ENCODE measurements at regions not wholly inside any gene's neighbourhood (a gene's known extent, or its start where the extent isn't known, plus 50 kb on each side); places are given as distances from the start of the nearest gene placed in this dataset.

DNA sequence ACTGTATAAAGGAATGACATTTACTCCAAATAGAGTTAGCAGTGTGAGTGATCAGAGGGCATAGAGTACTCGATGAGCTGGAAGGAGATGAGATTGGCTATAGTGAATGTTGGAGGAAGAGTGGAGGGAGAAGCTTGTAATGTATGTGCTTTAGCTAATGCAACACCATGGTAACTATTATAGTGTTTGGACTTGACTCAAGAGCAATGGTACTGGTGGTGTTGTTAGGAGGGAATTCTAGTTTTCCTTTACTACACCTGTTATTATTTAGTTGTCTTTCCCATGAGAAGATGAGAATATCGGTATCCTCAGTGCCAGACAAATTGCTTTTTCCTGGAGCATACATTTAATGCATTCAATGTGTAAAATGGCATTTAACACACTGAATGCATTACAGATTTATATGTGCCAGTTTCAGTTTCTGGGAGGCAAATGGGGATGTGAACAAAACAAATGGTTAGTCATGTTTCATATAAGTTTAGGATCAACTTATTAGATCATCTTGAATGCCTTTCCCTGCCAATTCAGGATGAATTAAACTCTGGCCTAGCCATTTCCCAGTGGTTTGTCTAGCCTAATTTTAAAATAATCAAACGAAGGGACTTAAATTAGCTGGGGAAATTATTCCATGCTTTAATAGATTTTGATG lies 291.1 kb upstream of the ADAMTS5 start:
- Histone ChIP-seq H3K27ac (no peak overlapping the region), H3K27me3 (no peaks in the 10 kb centered on the region), H3K4me3 (no peak overlapping the region), H3K9me3 (no peaks in the 10 kb centered on the region), H3K36me3 (no peaks in the 10 kb centered on the region), H3K4me1 (no peaks in the 10 kb centered on the region)
- intact Hi-C loops (cut with DNase I) = no loop called here
- no peak for DNase-seq (ENCODE audit: low spot score in 2 of 2)
- TF ChIP-seq, protein P1, sequence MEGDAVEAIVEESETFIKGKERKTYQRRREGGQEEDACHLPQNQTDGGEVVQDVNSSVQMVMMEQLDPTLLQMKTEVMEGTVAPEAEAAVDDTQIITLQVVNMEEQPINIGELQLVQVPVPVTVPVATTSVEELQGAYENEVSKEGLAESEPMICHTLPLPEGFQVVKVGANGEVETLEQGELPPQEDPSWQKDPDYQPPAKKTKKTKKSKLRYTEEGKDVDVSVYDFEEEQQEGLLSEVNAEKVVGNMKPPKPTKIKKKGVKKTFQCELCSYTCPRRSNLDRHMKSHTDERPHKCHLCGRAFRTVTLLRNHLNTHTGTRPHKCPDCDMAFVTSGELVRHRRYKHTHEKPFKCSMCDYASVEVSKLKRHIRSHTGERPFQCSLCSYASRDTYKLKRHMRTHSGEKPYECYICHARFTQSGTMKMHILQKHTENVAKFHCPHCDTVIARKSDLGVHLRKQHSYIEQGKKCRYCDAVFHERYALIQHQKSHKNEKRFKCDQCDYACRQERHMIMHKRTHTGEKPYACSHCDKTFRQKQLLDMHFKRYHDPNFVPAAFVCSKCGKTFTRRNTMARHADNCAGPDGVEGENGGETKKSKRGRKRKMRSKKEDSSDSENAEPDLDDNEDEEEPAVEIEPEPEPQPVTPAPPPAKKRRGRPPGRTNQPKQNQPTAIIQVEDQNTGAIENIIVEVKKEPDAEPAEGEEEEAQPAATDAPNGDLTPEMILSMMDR (IDR thresholded peaks at IDR 0.05) = no peak

GRCh38 chr21:27257226-27257625 lies 290.3 kb upstream of the ADAMTS5 start:
- H3K4me3 ChIP-seq = no peak overlapping the region
- H3K4me1 ChIP-seq = no peaks in the 10 kb centered on the region
- H3K36me3 ChIP-seq = no peaks in the 10 kb centered on the region
- H3K9me3 ChIP-seq = no peaks in the 10 kb centered on the region
- TF ChIP-seq, protein P1 (IDR thresholded peaks at IDR 0.05) = no peak
- H3K27me3 ChIP-seq = no peaks in the 10 kb centered on the region
- intact Hi-C loops (cut with DNase I) = no loop called here
- no peak overlapping the region for H3K27ac ChIP-seq
- no peak for DNase-seq (ENCODE audit: low spot score in 2 of 2)

DNA sequence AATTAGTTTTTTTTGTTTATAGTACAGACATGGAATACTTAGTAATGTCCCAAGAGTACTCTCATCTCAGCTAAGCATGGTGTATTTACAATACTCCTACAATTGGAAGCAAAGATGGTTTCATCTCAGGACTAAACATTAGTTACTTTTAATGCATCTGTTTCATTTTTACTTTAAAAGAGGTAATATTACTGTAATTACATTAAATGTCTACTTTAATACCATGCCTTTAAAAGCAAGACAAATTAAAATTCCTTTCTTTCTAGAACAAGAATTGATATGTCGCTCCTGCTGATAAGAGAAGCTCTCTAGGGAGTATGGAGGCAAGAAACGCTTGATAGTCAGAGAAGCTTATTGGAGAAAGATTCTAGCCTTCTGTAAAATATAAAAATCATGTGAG lies 284.9 kb upstream of the ADAMTS5 start:
- no peaks in the 10 kb centered on the region for H3K27me3 ChIP-seq
- H3K27ac ChIP-seq = no peak overlapping the region
- no peaks in the 10 kb centered on the region for H3K36me3 ChIP-seq
- H3K4me1 ChIP-seq = no peaks in the 10 kb centered on the region
- no peak overlapping the region for H3K4me3 ChIP-seq
- TF ChIP-seq, protein P1 (IDR thresholded peaks at IDR 0.05) = no peak
- intact Hi-C loops (cut with DNase I) = no loop called here
- H3K9me3 ChIP-seq = no peaks in the 10 kb centered on the region
- DNase-seq (ENCODE audit: low spot score in 2 of 2) = no peak

GRCh38 chr21:27250366-27250765 lies 283.5 kb upstream of the ADAMTS5 start:
- Histone ChIP-seq H3K4me3 (no peak overlapping the region), H3K27me3 (no peaks in the 10 kb centered on the region), H3K9me3 (no peaks in the 10 kb centered on the region), H3K36me3 (no peaks in the 10 kb centered on the region), H3K27ac (no peak overlapping the region), H3K4me1 (no peaks in the 10 kb centered on the region)
- no peak for DNase-seq (ENCODE audit: low spot score in 2 of 2)
- TF ChIP-seq, protein P1 (IDR thresholded peaks at IDR 0.05) = no peak
- intact Hi-C loops (cut with DNase I) = no loop called here

GRCh38 chr21:27248814-27249213 lies 281.9 kb upstream of the ADAMTS5 start:
- TF ChIP-seq, protein P1 (IDR thresholded peaks at IDR 0.05) = no peak
- Histone ChIP-seq H3K4me3 (no peak overlapping the region), H3K36me3 (no peaks in the 10 kb centered on the region), H3K27me3 (no peaks in the 10 kb centered on the region), H3K9me3 (no peaks in the 10 kb centered on the region), H3K4me1 (peaks cover 0 to 3% of the 10 kb centered on the region in 2 donors), H3K27ac (no peak overlapping the region)
- no peak for DNase-seq (ENCODE audit: low spot score in 2 of 2)
- intact Hi-C loops (cut with DNase I) = no loop called here

- no peak overlapping the region for H3K4me3 ChIP-seq
- H3K4me1 ChIP-seq = peaks cover 0 to 4% of the 10 kb centered on the region in 2 donors
- no peak overlapping the region for H3K27ac ChIP-seq
- H3K36me3 ChIP-seq = no peaks in the 10 kb centered on the region
- intact Hi-C loops (cut with DNase I) = no loop called here
- TF ChIP-seq, protein P1 (IDR thresholded peaks at IDR 0.05) = no peak
- H3K9me3 ChIP-seq = no peaks in the 10 kb centered on the region
- no peaks in the 10 kb centered on the region for H3K27me3 ChIP-seq
- DNase-seq (ENCODE audit: low spot score in 2 of 2) = no peak
Measured at GRCh38 chr21:27246741-27247140, 279.9 kb upstream of the ADAMTS5 start.
